DOHH2 (cell line): ENCODE measurements at regions not wholly inside any gene's neighbourhood (a gene's known extent, or its start where the extent isn't known, plus 50 kb on each side); places are given as distances from the start of the nearest gene placed in this dataset.
A peak's percentile ranks its signal among the peaks of the same experiment; 100 is the strongest.

Source experiments
- EZH2phosphoT487 ChIP-seq: fragments of 200-600 bp; sonication (generic); IDR thresholded peaks from 2 replicates; pipeline ENCODE4 v1.6.1; 2017; ENCODE audit warnings: borderline replicate concordance, mild to moderate bottlenecking, antibody characterized with exemption, low read length, moderate library complexity, mixed read lengths
- TF ChIP-seq, protein P1 (sequence below): fragments of 200-600 bp; sonication (generic); IDR thresholded peaks from one replicate; pipeline ENCODE4 v1.5.1; 2014; ENCODE audit warnings: antibody characterized with exemption, mild to moderate bottlenecking, low read depth, low read length; ENCODE audit not compliant: poor library complexity, severe bottlenecking

DNA sequence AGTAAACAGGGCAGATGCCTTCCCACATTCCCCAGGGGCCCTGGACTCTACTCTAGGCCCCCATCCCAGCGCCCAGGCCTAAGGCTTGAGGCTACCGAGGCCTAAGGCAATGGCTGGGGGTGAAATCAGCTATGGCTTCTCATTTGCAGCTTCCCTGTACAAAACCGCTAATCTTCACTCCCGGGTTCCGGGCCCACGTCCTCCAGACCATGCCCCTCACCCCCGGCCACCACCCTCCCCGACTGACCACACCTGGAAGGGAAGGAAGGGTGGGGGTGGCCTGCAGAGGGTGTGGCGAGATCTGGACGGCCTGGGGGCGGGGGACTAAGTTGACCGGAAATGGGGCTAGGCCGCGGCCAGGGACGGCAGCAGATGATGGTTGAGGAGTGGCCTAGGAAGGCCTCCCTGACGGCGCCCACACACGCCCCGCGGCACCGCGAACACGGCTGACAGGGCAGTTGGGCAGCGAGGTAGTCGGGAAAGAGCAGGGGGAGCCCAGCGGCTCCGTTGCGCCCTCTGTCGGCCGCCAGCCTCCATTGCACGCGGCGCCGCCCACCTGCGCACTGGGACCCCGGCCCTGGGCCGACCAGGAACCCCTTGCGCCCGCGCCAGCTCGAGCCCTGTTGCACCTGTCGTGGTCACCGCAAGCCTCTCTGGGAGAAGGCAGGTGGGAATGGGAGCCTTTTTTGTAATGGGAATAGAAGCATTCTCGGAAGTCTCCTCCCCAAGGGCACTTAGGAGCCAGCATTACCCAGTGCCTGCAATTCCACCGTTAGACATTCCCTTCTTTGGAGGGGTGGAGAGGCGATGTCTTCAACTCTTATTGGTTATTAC is 95.9 kb upstream of the CALM2 start:
- TF ChIP-seq, protein P1, sequence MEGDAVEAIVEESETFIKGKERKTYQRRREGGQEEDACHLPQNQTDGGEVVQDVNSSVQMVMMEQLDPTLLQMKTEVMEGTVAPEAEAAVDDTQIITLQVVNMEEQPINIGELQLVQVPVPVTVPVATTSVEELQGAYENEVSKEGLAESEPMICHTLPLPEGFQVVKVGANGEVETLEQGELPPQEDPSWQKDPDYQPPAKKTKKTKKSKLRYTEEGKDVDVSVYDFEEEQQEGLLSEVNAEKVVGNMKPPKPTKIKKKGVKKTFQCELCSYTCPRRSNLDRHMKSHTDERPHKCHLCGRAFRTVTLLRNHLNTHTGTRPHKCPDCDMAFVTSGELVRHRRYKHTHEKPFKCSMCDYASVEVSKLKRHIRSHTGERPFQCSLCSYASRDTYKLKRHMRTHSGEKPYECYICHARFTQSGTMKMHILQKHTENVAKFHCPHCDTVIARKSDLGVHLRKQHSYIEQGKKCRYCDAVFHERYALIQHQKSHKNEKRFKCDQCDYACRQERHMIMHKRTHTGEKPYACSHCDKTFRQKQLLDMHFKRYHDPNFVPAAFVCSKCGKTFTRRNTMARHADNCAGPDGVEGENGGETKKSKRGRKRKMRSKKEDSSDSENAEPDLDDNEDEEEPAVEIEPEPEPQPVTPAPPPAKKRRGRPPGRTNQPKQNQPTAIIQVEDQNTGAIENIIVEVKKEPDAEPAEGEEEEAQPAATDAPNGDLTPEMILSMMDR, result peak; percentile 96
- no peak for TF ChIP-seq EZH2phosphoT487
